GM18502 (cell line): ENCODE measurements at regions not wholly inside any gene's neighbourhood (a gene's known extent, or its start where the extent isn't known, plus 50 kb on each side); places are given as distances from the start of the nearest gene placed in this dataset.
"Not testable (repeated sequence)": the region's sequence is repeated elsewhere in the genome, so short reads cannot be mapped to it uniquely, and the experiment has no call there.

Source experiments
- ATAC-seq: cut with Tn5 transposase; IDR thresholded peaks from one replicate; pipeline ENCODE4 v1.9.1; 2021; ENCODE audit warnings: mild to moderate bottlenecking; ENCODE audit not compliant: unreplicated experiment, poor library complexity

- ATAC-seq: peak; percentile 25
Observed at GRCh38 chr5:125412561-125413495, 666.4 kb upstream of the ZNF608 start.

GRCh38 chr5:125413496-125414274 lies 667.2 kb upstream of the ZNF608 start:
- no peak for ATAC-seq

GRCh38 chr5:125415126-125415525 lies 668.7 kb upstream of the ZNF608 start:
- no peak for ATAC-seq

GRCh38 chr5:125416055-125416454 lies 669.6 kb upstream of the ZNF608 start:
- no peak for ATAC-seq

GRCh38 chr5:125421006-125421405 lies 674.6 kb upstream of the ZNF608 start:
- no peak for ATAC-seq

GRCh38 chr5:125422342-125422741 lies 675.9 kb upstream of the ZNF608 start:
- ATAC-seq: no peak

GRCh38 chr5:125424402-125425141 lies 678.1 kb upstream of the ZNF608 start:
- ATAC-seq: no peak

GRCh38 chr5:125429498-125429897 lies 683.1 kb upstream of the ZNF608 start:
- no peak for ATAC-seq

GRCh38 chr5:125433457-125433856 lies 687.0 kb upstream of the ZNF608 start:
- no peak for ATAC-seq

GRCh38 chr5:125439243-125439642 lies 692.8 kb upstream of the ZNF608 start:
- no peak for ATAC-seq

- ATAC-seq: no peak
Observed at GRCh38 chr5:125440905-125441304, 694.5 kb upstream of the ZNF608 start.

- no peak for ATAC-seq
Observed at GRCh38 chr5:125446986-125447385, 700.5 kb upstream of the ZNF608 start.

- no peak for ATAC-seq
Observed at GRCh38 chr5:125450771-125451170, 704.3 kb upstream of the ZNF608 start.

GRCh38 chr5:125451622-125452021 lies 705.2 kb upstream of the ZNF608 start:
- no peak for ATAC-seq

- ATAC-seq: no peak
Observed at GRCh38 chr5:125452991-125453390, 706.6 kb upstream of the ZNF608 start.

GRCh38 chr5:125455041-125455440 lies 708.6 kb upstream of the ZNF608 start:
- no peak for ATAC-seq

GRCh38 chr5:125456005-125456404 lies 709.6 kb upstream of the ZNF608 start:
- not testable (repeated sequence) for ATAC-seq

GRCh38 chr5:125457617-125458016 lies 711.2 kb upstream of the ZNF608 start:
- no peak for ATAC-seq

- ATAC-seq: not testable (repeated sequence)
Observed at GRCh38 chr5:125458949-125459348, 712.5 kb upstream of the ZNF608 start.

- no peak for ATAC-seq
Observed at GRCh38 chr5:125461641-125462072, 715.2 kb upstream of the ZNF608 start.
